Thyroid gland (tissue), 4 donors: ENCODE measurements at regions not wholly inside any gene's neighbourhood (a gene's known extent, or its start where the extent isn't known, plus 50 kb on each side); places are given as distances from the start of the nearest gene placed in this dataset.

Experiments
- CTCF ChIP-seq, 6 experiments: fragments of 200-600 bp in 3 of 6; fragments of 450-650 bp in 3 of 6; sonication (generic) in 3 of 6; IDR thresholded peaks; one replicate each; pipeline ENCODE4 v1.5.1; 2016 to 2019; ENCODE audit warnings: antibody characterized with exemption in 6 of 6, mild to moderate bottlenecking in 2 of 6, inconsistent platforms in 1 of 6, moderate library complexity in 1 of 6
- POLR2A ChIP-seq, 2 donors: fragments of 450-650 bp; IDR thresholded peaks; one replicate each; pipeline ENCODE4 v1.6.1; 2017; ENCODE audit warnings: antibody characterized with exemption in 2 of 2, mild to moderate bottlenecking in 2 of 2, moderate library complexity in 1 of 2

GRCh38 chr6:114577109-114577508, 234.3 kb upstream of the HS3ST5 start:
- TF ChIP-seq CTCF (IDR thresholded peaks at IDR 0.05) (no peak), POLR2A (IDR thresholded peaks at IDR 0.05) (no peak)
